HepG2 (cell line): ENCODE measurements at regions not wholly inside any gene's neighbourhood (a gene's known extent, or its start where the extent isn't known, plus 50 kb on each side); places are given as distances from the start of the nearest gene placed in this dataset.

Experiments used
- ADNP ChIP-seq: sonication (generic); formaldehyde crosslinking; IDR thresholded peaks from 2 replicates; pipeline ENCODE4 v1.4.0; 2020; ENCODE audit warnings: missing genetic modification reagents
- GLMP ChIP-seq: sonication (generic); formaldehyde crosslinking; IDR thresholded peaks from 2 replicates; pipeline ENCODE4 v1.9.0; 2021; ENCODE audit warnings: missing genetic modification reagents, mild to moderate bottlenecking, borderline replicate concordance
- MTF1 ChIP-seq: sonication (generic); formaldehyde crosslinking; IDR thresholded peaks from 2 replicates; pipeline ENCODE4 v1.5.0; 2020; ENCODE audit warnings: missing genetic modification reagents
- NCOA2 ChIP-seq: sonication (generic); formaldehyde crosslinking; IDR thresholded peaks from 2 replicates; pipeline ENCODE4 v1.8.0; 2022; ENCODE audit warnings: inconsistent platforms
- SALL1 ChIP-seq: sonication (generic); formaldehyde crosslinking; IDR thresholded peaks from 2 replicates; pipeline ENCODE4 v1.8.0; 2022; ENCODE audit warnings: mild to moderate bottlenecking, missing genetic modification reagents
- STAG1 ChIP-seq: sonication (generic); formaldehyde crosslinking; IDR thresholded peaks from 2 replicates; pipeline ENCODE4 v1.4.0; 2020; ENCODE audit warnings: missing genetic modification reagents
- STAT6 ChIP-seq: sonication (generic); formaldehyde crosslinking; IDR thresholded peaks from 2 replicates; pipeline ENCODE4 v1.4.0; 2020; ENCODE audit warnings: missing genetic modification reagents, mild to moderate bottlenecking, borderline replicate concordance
- ZNF362 ChIP-seq: sonication (generic); formaldehyde crosslinking; IDR thresholded peaks from 2 replicates; pipeline ENCODE4 v1.4.0; 2020; ENCODE audit warnings: missing genetic modification reagents, mild to moderate bottlenecking, borderline replicate concordance
- ZNF503 ChIP-seq: sonication (generic); formaldehyde crosslinking; IDR thresholded peaks from 2 replicates; pipeline ENCODE4 v1.4.0; 2020; ENCODE audit warnings: missing genetic modification reagents

GRCh38 chr4:89184407-89184806 is 73.1 kb downstream of the TIGD2 start (continued):
- no peak for TF ChIP-seq STAT6
- TF ChIP-seq MTF1 (CRISPR knock-in tag), result no peak
- no peak for TF ChIP-seq SALL1 (CRISPR knock-in tag)
- TF ChIP-seq NCOA2 (CRISPR knock-in tag), result no peak
- TF ChIP-seq GLMP, result no peak
- no peak for TF ChIP-seq ZNF503
- TF ChIP-seq ADNP (CRISPR knock-in tag), result no peak
- no peak for TF ChIP-seq ZNF362 (CRISPR knock-in tag)
- no peak for TF ChIP-seq STAG1
